HG03432 (cell line): ENCODE measurements at regions not wholly inside any gene's neighbourhood (a gene's known extent, or its start where the extent isn't known, plus 50 kb on each side); places are given as distances from the start of the nearest gene placed in this dataset.
"Not testable (repeated sequence)": the region's sequence is repeated elsewhere in the genome, so short reads cannot be mapped to it uniquely, and the experiment has no call there.

Source experiments
- ATAC-seq: cut with Tn5 transposase; IDR thresholded peaks from one replicate; pipeline ENCODE4 v1.9.1; 2021; ENCODE audit warnings: mild to moderate bottlenecking, moderate library complexity; ENCODE audit not compliant: unreplicated experiment

- ATAC-seq: no peak
Observed at GRCh38 chr10:123375097-123375496, 220.9 kb downstream of the BUB3 start.

- no peak for ATAC-seq
Observed at GRCh38 chr10:123375738-123376137, 221.5 kb downstream of the BUB3 start.

GRCh38 chr10:123377883-123378282 lies 223.7 kb downstream of the BUB3 start:
- ATAC-seq: no peak

GRCh38 chr10:123378302-123378701 lies 224.1 kb downstream of the BUB3 start:
- ATAC-seq: no peak

GRCh38 chr10:123379156-123379555 lies 225.0 kb downstream of the BUB3 start:
- ATAC-seq: no peak

GRCh38 chr10:123380491-123381085 lies 226.4 kb downstream of the BUB3 start:
- ATAC-seq: no peak

- no peak for ATAC-seq
Observed at GRCh38 chr10:123381224-123381623, 227.0 kb downstream of the BUB3 start.

- no peak for ATAC-seq
Observed at GRCh38 chr10:123382491-123382890, 228.3 kb downstream of the BUB3 start.

GRCh38 chr10:123385508-123386080 lies 231.4 kb downstream of the BUB3 start:
- ATAC-seq: no peak

- ATAC-seq: no peak
Observed at GRCh38 chr10:123389520-123389919, 235.3 kb downstream of the BUB3 start.

- ATAC-seq: no peak
Observed at GRCh38 chr10:123390332-123390731, 236.1 kb downstream of the BUB3 start.

GRCh38 chr10:123390874-123391273 lies 236.7 kb downstream of the BUB3 start:
- ATAC-seq: no peak

GRCh38 chr10:123391275-123392028 lies 237.2 kb downstream of the BUB3 start:
- ATAC-seq: peak; percentile 38

- peak; percentile 91 for ATAC-seq
Observed at GRCh38 chr10:123392182-123392963, 238.2 kb downstream of the BUB3 start.

- ATAC-seq: no peak
Observed at GRCh38 chr10:123393170-123393569, 239.0 kb downstream of the BUB3 start.

- ATAC-seq: no peak
Observed at GRCh38 chr10:123394382-123394781, 240.2 kb downstream of the BUB3 start.

GRCh38 chr10:123395234-123395633 lies 241.0 kb downstream of the BUB3 start:
- not testable (repeated sequence) for ATAC-seq

GRCh38 chr10:123395906-123396305 lies 241.7 kb downstream of the BUB3 start:
- ATAC-seq: no peak

GRCh38 chr10:123398180-123398591 lies 244.0 kb downstream of the BUB3 start:
- peak; percentile 78 for ATAC-seq

- ATAC-seq: no peak
Observed at GRCh38 chr10:123398756-123399155, 244.6 kb downstream of the BUB3 start.

- no peak for ATAC-seq
Observed at GRCh38 chr10:123399276-123399839, 245.2 kb downstream of the BUB3 start.
